NK-92 (cell line): ENCODE measurements at regions not wholly inside any gene's neighbourhood (a gene's known extent, or its start where the extent isn't known, plus 50 kb on each side); places are given as distances from the start of the nearest gene placed in this dataset.

ENCODE experiments used
- DNase-seq: peaks from one replicate; lab custom pipeline; 2025; ENCODE audit not compliant: unreplicated experiment; lab: John Stamatoyannopoulos, UW

DNA sequence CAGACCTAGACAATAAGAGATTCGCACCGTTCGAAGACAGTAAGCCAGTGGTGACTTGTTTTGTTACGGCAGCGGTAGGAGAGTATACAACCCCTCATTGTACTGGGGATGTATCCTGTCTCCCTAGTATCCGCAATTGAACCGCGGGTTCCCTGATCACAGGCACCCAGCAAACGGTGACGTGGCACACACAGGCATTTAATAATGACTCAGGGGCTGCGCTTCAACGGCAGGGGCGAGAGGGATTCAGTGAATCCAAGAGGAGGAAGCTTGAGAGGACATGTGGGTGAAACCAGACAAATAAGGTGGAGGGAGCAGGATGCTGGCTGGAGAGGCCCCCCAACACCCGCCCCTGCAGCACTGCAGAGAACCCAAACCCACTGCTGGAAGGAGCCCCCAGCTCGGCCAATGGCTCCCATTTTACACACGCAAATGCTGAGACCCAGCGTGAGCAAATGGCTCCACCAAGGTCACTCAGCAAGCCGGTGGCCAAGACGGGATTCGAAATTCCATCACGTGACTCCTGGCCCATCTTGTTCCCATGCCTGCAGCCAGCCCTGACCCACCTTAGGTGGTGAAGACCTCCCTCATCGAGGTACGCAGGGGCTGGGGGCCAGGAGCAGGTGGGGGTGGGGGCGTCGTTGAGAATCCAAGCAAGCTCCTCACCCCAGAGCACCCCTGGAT, 149.9 kb downstream of the SYF2 start:
- no peak for DNase-seq

DNA sequence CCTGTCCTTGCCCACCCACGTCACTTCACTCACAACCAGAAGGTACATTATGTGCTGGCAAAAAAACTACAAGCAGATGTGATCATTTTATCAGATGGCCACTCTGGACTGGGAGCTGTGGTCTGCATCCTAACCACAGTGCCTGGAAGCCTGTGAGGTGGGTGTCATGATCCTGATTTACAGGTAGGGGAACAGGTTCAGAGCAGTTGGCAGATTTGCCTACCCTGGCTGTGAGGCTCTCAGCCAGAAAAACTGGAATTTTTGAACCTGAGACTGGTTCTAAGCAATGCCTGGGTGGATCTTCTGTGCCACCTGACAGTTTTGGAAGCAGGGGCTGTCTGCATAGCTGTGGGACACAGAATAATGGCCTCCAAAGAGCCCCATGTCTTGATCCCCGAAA, 150.8 kb downstream of the SYF2 start:
- no peak for DNase-seq

DNA sequence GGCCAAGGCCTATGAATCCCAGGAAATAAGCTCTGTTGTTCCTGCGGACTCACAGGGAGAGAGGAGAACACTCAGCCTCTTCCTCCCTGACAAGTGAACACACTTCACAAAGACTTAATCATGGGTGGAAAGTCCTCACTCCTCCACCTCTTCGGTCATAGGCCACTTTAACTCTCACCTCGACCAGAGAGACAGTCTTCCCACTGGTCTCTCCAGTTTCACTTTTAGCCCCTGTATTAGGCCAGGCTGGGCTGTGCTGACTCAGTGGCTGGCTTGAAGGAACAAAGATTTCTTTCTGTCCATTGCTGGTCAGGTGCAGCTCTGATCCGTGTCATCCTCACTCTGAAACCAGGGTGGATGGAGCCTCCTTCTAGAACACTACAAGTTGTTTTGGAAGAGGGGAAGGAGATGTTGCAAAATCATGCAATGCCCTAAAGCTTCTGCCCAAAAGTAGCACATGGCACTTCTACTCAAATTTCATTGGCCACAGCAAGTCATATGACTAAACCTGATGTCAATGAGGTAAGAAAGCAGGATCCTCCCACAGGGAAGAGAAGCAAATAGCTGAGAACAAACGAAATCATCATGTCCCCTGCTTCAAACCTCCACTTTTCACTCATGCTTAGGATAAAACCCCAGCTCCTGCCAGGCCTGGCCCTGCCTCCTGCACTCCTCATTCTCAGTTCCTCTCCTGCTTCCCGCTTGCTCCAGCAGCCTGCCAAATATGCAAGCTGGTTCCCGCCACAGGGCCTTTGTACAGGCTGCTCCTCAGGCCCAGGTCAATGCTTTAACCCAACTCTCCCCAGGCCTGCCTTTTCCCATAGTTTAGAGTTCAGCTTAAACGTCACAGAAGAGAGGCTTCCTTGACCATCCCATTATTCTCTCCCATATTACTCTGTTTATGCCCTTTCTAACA, 150.5 kb upstream of the RUNX3 start:
- no peak for DNase-seq

DNA sequence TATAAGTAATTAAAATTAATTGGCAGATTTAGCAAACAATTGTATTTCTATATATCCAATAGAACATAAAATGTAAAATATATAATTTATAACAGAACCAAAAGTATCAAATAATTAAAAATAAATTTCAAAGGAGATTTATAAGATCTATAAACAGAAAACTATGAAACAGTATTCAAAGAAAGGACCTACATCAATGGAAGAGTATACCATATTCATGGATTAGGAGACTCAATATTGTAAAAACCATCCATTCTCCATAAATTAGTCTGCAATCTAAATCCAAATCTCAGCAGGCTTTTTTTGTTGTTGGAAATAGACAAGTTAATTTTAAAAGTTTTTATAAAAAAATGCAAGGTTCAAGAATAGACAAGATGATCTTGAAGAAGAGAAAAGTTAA, 149.0 kb upstream of the RUNX3 start:
- DNase-seq: no peak

DNA sequence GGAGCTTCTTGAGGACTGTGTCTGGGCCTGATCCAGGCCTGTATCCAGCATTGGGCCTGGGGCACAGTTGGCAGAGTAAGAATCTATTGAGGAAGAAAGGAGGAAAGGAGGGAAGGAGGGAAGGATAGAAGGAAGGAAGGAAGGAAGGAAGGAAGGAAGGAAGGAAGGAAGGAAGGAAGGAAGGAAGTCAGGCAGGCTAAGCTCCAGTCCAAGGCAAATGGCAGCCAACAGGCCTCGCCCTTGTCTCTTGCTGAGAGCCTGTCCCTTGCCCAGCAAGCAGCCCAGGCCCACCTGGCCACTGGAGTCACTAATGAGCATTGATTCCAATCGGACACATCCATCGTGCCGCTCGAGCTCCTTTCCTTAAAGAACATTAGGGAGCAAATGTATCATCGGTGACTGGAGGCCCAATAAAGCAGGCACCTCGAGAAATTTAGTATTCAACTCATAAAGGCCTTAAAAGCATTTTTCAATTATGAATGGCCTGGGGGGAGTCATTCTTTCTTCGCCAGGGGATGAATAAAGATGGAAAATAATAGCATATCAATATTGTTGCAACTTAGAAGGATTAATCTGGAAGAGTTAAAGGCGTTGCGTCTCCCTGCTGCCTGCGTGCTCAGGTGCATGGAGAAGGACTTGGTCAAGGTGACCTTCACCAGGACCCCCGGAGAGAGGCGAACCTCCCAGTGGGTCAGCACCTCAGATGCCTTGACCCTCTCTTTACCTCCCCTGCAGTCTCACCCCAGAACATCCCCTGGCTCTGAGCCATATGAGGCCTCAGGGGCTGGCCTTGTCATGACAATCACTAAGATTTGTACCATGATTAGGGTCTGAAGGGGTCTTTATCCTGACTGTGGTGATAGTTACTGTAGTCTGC, 144.5 kb upstream of the RUNX3 start:
- DNase-seq: no peak

DNA sequence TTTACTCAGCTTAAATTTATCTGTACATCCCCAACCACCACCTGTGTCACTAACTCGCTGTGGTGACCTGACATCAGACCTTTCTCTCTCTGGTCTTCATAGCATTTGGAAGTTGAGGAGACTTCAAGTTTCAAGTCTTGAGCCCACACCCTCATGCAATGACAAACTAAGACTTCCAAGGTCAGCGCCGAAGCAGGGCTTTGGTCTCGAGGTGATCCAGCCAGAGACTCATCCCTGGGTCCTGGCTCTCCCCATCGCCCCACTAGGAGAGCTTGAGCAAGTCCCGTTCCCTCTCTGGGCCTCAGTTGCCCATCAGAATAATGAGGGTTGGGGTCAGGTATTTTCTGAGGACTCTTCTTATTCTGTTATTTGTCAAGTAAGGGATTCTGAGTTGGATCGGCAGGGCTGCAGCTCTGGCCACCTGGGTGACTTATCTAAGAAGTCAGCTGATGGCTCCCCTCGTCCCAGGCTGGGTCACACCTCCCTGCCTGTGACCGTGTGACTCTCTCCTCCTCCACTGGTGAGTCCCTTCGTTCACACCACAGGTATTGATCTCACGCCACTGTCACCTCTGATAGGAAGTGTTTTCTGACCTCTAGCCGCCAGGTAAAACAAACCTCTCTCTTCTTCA, 143.7 kb upstream of the RUNX3 start:
- no peak for DNase-seq

DNA sequence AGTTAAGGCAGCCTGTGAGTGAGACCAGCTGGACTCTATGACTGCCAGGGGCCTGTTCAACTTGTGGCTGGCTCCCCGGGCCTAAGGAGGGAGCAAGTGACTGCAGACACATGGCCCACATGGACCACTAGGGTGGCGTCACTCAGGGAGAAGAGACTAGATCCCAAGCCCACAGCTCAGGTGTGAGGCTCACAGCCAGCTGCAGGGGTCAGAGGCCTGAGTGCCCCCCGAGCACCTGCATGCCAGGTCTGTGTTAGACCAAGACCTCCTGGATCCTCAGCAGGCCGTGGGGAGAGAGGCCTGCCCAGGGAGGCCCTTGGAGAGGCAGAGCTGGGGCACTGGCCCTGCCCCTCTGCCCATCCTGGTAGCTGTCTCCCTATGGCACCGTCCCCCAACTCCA, 142.4 kb upstream of the RUNX3 start:
- DNase-seq: no peak

DNA sequence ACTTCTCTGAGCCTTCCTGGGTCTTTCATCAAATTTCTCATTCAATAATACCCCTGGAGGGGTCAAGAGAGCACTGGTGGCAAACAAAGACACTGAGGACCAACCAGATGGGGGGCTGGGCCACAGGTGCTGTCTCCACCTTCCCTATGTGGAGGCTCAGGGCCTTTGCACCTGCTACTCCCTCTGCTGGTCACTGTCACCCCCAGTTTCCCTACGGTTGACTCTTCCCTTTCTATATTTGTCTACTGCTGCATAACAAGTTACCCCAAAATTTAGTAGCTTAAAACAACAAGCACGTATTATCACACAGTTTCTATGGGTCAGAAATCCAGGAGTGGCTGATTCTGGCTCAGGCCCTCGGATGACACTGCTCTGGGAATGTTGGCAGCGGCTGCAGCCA, 138.8 kb upstream of the RUNX3 start:
- DNase-seq: no peak

DNA sequence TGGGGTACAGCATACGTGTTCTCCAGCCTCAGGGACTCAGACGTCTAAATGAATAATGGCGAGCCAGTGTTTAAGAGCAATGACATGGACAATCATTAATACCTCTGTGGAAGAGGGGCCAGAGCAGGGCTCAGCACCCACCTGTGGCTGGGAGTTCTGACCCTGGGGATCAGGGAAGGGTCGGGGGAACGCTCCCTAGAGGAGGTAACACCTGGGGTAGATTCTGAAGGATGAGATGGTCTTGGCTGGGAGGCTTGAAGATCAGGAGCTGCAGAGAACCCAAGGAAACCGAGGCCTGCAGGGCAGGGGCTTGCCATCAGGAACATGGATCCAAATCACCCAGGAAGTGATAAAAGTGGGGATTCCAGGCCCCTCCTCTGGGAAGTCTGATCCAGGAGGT, 138.2 kb upstream of the RUNX3 start:
- DNase-seq: no peak

DNA sequence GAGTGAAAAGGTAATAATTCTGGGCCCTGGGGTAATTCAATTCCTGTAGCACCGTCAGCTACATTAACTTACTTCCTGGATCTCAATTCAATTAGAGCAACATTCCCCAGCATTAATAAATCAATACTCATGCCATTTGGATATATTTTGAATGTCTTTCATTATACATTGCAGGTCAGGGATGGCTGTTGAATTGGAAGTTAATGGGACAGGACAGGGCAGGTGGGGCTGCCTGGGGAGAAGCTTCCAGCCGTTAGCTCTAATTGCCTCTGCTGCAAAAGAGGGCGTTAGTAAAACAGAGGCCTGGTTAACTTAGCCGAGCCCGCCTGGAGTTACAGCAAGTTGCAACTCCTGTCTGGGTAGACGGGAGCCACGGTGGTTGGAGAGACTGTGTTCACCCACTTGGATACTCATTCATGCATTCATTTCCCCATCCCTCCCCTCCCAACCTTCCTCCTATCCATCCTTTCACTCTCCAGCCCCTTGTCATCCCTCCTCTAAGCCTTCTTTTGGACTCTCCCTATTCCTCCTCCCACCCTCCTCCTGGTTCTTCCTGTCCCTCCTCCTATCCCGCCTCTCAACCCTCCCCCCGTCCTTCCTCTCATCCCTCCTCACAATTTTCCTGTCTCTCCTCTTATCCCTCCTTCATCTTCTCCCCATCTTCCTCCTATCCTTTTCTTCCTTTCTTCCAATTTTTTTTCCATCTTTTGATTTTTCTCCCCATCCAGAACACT, 137.6 kb upstream of the RUNX3 start:
- DNase-seq: no peak

DNA sequence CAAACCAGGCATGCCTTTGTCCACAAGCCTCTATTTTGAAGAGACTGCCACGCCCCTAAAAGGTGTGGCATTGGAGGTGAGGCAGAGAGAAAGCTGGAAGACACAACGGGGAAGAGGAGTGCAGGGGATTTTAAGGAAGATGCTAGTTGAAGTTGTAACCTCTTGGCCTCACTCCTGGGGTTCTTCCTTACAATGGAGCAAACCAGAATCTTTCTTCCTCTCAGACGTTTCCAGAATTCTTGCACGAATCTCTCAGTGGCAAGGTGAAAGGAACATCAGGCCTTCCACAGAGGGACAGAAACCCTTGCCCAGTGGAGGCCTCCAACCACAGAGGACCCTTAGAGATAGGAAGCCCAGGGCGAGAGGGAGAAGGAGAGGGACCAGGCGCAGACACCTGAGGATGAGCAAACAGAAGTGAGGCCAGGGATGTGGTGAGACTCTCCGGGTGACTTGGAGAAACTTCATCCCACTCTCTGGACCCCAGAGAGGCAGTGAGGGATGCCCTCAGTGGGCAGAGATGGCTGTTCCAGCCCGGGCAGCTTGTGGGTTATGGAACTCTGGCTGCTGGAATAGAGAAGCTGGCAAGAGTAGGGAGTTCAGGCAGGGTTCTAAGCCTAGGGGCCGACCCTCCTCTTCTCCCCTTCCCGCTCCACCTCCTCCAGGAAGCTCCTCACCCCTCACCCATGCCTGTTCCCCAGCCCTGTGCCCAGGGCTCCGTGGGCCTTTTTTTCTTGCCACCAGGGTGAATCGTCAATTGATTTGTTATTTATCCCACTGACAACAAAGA, 136.8 kb upstream of the RUNX3 start:
- DNase-seq: no peak

DNA sequence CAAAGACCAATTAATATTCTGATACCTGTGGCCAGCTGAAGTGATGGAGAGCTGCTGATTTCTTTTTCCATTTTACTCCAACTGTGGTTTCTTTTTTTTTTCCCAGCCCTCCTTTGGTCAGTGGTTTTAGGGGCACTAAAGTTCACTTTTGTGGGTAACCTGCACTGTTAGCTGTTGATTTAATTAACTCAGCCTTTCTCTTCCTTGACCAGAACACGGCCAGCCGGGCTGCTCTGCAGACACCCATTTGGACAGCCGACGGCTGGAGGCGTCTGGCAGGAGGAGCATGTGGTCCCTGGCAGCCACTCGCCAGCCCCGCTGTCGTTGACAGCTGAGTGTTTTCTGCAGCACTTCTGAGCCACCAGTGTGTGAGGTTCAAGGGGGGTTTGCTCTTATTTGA, 136.2 kb upstream of the RUNX3 start:
- no peak for DNase-seq

DNA sequence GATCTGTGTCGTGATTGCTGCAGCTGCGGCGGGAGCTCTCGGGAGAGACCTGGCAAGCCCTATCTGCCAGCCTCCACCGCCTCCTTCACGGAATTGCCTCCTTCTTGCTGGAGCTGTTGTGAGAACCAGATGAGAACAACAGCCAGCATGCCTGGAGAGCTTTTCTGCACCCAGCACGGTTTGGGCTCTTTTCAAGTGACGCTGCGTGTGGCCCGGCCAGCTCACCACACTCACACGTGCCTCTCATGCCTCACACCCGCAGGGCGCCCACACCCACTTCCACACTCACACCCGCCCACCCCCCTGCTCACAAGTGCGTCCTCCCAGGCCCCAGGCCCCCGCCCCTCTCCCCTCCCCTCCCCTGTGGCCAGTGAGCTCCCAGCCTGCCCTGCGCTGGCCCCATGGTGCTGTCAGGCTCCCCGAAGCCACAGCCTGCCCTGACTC, 135.7 kb upstream of the RUNX3 start:
- DNase-seq: no peak

DNA sequence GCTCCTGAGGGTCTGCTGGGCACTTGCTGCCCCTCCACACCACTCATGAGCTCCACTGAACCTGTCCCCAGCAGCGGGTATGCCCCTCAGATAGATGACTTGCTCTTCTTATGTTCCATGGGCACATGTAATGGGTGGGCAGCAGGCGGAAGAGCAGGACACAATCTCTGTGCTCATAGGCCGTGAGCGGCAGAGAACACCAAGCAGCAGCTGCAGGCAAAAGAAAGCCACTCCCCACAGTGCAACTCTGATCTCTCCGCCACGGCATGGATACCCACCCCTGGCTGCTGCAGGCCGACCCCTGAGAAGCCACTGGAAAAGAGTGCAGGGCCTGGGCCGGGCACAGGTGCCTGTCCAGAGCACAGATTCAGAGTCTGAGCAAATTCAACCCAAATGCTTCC, 135.2 kb upstream of the RUNX3 start:
- no peak for DNase-seq

DNA sequence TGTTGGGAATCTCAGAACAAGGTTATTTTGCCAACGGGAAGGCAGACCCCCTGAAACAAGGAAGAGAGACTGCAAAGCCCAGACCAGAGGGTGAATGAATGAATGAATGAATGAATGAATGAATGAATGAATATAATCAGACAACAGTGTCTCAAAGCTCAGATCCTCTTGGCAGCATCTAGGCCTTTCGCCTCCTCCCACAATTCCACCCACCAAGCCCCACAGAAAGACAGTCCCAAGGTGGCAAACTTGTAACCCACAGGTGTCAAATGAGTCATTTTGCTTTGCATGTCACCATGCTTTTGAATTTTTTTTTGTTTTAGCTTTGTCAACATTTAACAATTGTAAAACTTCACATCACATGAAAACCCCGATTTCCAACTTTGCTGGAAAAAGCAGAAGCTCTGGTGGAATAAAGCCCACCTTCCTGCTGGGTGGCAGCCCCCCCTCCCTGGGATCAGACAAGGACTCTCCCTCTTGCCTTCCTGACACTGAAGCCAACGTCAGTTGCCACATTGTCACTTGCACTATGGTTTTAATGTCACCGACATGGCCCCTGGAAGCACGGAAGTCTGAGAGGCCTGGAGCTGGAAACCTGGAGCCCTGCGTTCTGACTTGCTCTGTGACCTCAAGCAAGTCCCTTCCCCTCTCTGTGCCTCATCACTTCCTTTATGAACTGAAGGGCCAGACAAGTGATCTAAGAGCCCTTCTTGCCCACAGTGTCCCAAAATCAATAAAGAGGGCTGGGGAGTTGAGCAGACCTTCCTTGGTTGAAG, 134.6 kb upstream of the RUNX3 start:
- DNase-seq: no peak

DNA sequence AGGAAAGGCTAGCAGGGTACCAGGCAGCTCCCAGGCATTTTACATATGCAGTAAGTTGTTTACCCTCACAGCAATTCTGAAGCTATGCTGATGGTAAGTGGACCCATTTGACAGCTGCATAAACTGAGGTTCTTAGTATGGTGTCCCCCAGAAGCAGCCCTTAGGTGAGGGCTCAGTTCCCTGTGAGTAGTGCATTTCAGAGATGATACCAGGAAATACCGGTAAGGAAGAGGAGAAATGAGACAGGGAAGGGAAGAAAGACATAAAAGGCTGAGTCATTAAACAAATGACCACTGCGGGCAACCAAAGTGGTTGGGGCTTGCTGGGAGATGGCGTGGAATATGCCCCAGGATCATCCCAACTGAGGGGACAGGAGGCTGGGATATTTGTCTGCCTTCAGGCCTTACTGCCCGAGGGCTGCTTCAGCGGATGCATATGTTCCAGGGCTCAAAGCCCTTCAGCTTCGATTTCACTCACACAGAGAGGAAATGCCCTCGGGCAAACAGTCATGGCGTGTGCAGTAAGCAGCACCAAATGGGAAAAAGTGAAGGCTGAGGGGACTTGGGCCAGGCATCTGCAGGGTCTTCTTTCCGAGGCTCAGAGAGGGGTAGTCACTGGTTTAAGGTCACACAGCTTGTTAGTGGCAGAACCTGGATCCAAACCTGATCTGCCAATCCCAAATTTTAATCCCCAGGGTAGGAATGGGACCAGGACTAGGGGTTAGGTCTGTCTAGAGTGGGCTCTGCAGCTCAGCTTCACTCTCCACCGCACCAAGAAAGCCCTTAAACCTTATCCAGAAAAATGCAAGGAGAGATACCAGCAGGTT, 133.7 kb upstream of the RUNX3 start:
- DNase-seq: no peak

DNA sequence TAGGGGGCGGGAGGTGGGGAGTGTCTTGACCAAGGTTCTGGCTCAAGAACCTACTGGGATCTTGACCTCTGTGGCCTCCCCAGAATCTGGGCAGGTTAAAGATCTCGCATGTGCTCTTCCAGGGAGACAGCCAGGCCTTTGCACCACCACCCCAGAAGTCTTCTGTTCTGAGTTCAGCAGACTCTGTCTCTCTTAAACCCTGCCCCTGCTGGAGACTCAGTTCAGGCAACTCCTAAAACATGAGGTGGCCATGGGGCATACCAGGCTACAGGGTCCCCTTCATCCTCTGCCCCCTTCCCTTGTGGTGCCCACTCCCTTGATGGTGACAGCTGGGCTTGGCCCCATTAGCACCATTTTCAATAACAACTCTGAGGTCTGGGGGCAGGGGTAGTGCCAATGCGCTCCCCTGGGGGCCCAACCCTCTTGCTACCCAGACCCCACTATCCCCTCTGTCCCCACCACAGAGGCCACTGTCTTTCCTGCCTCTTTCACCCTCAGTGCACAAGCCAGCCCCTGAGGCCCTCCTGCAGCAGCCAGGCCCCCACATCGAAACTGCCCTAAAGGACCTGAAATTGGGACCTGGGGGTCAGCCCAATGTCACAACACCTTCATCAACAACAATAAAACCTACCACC, 132.7 kb upstream of the RUNX3 start:
- DNase-seq: no peak
